AG04450 (cell line): ENCODE measurements at regions not wholly inside any gene's neighbourhood (a gene's known extent, or its start where the extent isn't known, plus 50 kb on each side); places are given as distances from the start of the nearest gene placed in this dataset.

Experiments used
- CTCF ChIA-PET: fragments of 300-600, 350-600 bp; formaldehyde crosslinking; extraction: SDS; loops from one replicate; lab custom pipeline; 2022; ENCODE audit warnings: antibody characterized with exemption, inconsistent platforms; lab: Charles Lee
- POLR2A ChIA-PET: fragments of 350-600 bp; formaldehyde crosslinking; extraction: SDS; loops from one replicate; lab custom pipeline; 2021; ENCODE audit warnings: antibody characterized with exemption, inconsistent platforms; lab: Yijun Ruan, JAX
- DNase-seq: peaks from one replicate; pipeline ENCODE4 v3.0.0-alpha.2; 2011; ENCODE audit warnings: low read depth, low spot score
- H3K27ac ChIP-seq: one replicate; pipeline ENCODE4 v1.5.1; 2012; ENCODE audit warnings: low read depth, low read length, control low read depth
- H3K27me3 ChIP-seq: one replicate; pipeline ENCODE4 v1.6.0; 2012; ENCODE audit warnings: low read length; ENCODE audit not compliant: control insufficient read depth, insufficient read depth
- H3K4me3 ChIP-seq: 2 replicates; pipeline ENCODE4 v1.5.1; 2011; ENCODE audit warnings: mild to moderate bottlenecking, low read depth, low read length, control low read depth
- H3K9me3 ChIP-seq: 2 replicates; pipeline ENCODE4 v1.5.1; 2012; ENCODE audit warnings: low read length; ENCODE audit not compliant: control insufficient read depth, insufficient read depth
- CTCF ChIP-seq: IDR thresholded peaks from 2 replicates; pipeline ENCODE4 v1.5.1; 2011; ENCODE audit warnings: low read depth, low read length, control low read depth, inconsistent platforms

GRCh38 chrX:39460499-39460898 is 637.3 kb downstream of the BCOR start:
- H3K4me3 ChIP-seq: no peak overlapping the region
- POLR2A ChIA-PET: no interaction called here
- CTCF ChIA-PET: no interaction called here
- DNase-seq: no peak
- peaks cover 3% of the 10 kb centered on the region for H3K27me3 ChIP-seq
- H3K9me3 ChIP-seq: no peaks in the 10 kb centered on the region
- TF ChIP-seq CTCF: no peak
- no peak overlapping the region for H3K27ac ChIP-seq

GRCh38 chrX:39462835-39463234 is 634.9 kb downstream of the BCOR start:
- Histone ChIP-seq H3K4me3 (no peak overlapping the region), H3K27ac (no peak overlapping the region), H3K9me3 (no peaks in the 10 kb centered on the region), H3K27me3 (peaks cover 3% of the 10 kb centered on the region)
- ChIA-PET CTCF (no interaction called here), POLR2A (no interaction called here)
- no peak for TF ChIP-seq CTCF
- no peak for DNase-seq

- Histone ChIP-seq H3K27me3 (peaks cover 3% of the 10 kb centered on the region), H3K9me3 (no peaks in the 10 kb centered on the region), H3K4me3 (no peak overlapping the region), H3K27ac (no peak overlapping the region)
- TF ChIP-seq CTCF: no peak
- no peak for DNase-seq
- CTCF ChIA-PET: no interaction called here
- POLR2A ChIA-PET: interaction anchor here (0.5 kb wide), 1 partner anchor 173 kb away, joined by 3 read pairs; no protein-coding TSS in a partner anchor
Observed at GRCh38 chrX:39464253-39464652, 633.5 kb downstream of the BCOR start.

GRCh38 chrX:39465467-39465866 is 632.3 kb downstream of the BCOR start:
- TF ChIP-seq CTCF: no peak
- Histone ChIP-seq H3K27ac (no peak overlapping the region), H3K27me3 (no peaks in the 10 kb centered on the region), H3K9me3 (no peaks in the 10 kb centered on the region), H3K4me3 (no peak overlapping the region)
- CTCF ChIA-PET: no interaction called here
- DNase-seq: no peak
- POLR2A ChIA-PET: no interaction called here

- ChIA-PET CTCF (interaction anchor here (0.5 kb wide), 1 partner anchor 548 kb away, joined by 5 read pairs; no protein-coding TSS in a partner anchor), POLR2A (no interaction called here)
- Histone ChIP-seq H3K4me3 (no peak overlapping the region), H3K9me3 (no peaks in the 10 kb centered on the region), H3K27ac (no peak overlapping the region), H3K27me3 (no peaks in the 10 kb centered on the region)
- DNase-seq: no peak
- TF ChIP-seq CTCF: no peak
Observed at GRCh38 chrX:39465906-39466305, 631.9 kb downstream of the BCOR start.
